HCT116 (cell line): ENCODE measurements at regions not wholly inside any gene's neighbourhood (a gene's known extent, or its start where the extent isn't known, plus 50 kb on each side); places are given as distances from the start of the nearest gene placed in this dataset.
"Not testable (repeated sequence)": the region's sequence is repeated elsewhere in the genome, so short reads cannot be mapped to it uniquely, and the experiment has no call there.

Experiments used
- ATAC-seq: fragments of 200-7000 bp; cut with Tn5 transposase; 2 replicates; pipeline ENCODE4 v1.9.1; 2020; ENCODE audit warnings: mild to moderate bottlenecking, moderate library complexity
- BruUV-seq: library from RNA; stranded (reverse); fragments of 400-500 nt; replicated peaks from 2 replicates; lab custom pipeline; 2021; lab: Mats Ljungman, UMichigan
- CTCF ChIA-PET: fragments of 300-600 bp; sonication (Branson Sonifier 250); formaldehyde crosslinking; loops from one replicate; lab custom pipeline; 2021; ENCODE audit warnings: antibody characterized with exemption; lab: Charles Lee
- POLR2A ChIA-PET: fragments of 300-600, 350-600 bp; sonication (Branson Sonifier 250); formaldehyde crosslinking; loops from one replicate; lab custom pipeline; 2021; ENCODE audit warnings: antibody characterized with exemption; lab: Charles Lee
- RAD21 ChIA-PET, 2 experiments: fragments of 300-600 bp; sonication (Branson Sonifier 250); formaldehyde crosslinking; loops; one replicate each; lab custom pipeline; 2023; ENCODE audit warnings: low total read pairs in 2 of 2; ENCODE audit not compliant: uncharacterized antibody in 2 of 2, unreplicated experiment in 2 of 2, low non-redundant PET in 1 of 2; lab: Charles Lee
- DNase-seq: peaks from one replicate; pipeline ENCODE4 v3.0.0-alpha.2; 2010; ENCODE audit warnings: low read depth, low spot score
- H2AFZ ChIP-seq: fragments of 200-600 bp; shearing (Covaris generic), sonication (generic); 2 replicates; pipeline ENCODE4 v1.6.1; 2017; ENCODE audit warnings: low read depth, mixed run types, mixed read lengths, antibody characterized with exemption, low read length; ENCODE audit not compliant: poor library complexity, severe bottlenecking
- H3K27ac ChIP-seq: 2 replicates; pipeline ENCODE4 v1.5.1; 2012; ENCODE audit warnings: low read depth, low read length
- H3K27me3 ChIP-seq: fragments of 200-600 bp; sonication (generic); 2 replicates; pipeline ENCODE4 v1.6.1; 2016; ENCODE audit warnings: mixed run types, low read length, mixed read lengths; ENCODE audit not compliant: insufficient read depth
- H3K36me3 ChIP-seq, 2 experiments: fragments of 200-500 bp in 1 of 2; fragments of 200-600 bp in 1 of 2; sonication (Bioruptor generic) in 1 of 2; sonication (generic) in 1 of 2; 2 replicates each; pipeline versions ENCODE4 v1.5.1 to v1.6.1; 2014 to 2016; ENCODE audit warnings: low read length in 2 of 2, inconsistent platforms in 1 of 2, mixed read lengths in 1 of 2, mixed run types in 1 of 2; ENCODE audit not compliant: insufficient read depth in 2 of 2, control insufficient read depth in 1 of 2
- H3K4me1 ChIP-seq, 2 experiments: fragments of 200-600 bp in 1 of 2; sonication (generic) in 1 of 2; 2 replicates each; pipeline versions ENCODE4 v1.5.1 to v1.6.1; 2012 to 2017; ENCODE audit warnings: low read length in 2 of 2, inconsistent platforms in 1 of 2, mild to moderate bottlenecking in 1 of 2, mixed read lengths in 1 of 2, mixed run types in 1 of 2, moderate library complexity in 1 of 2; ENCODE audit not compliant: insufficient read depth in 2 of 2, control insufficient read depth in 1 of 2
- H3K4me2 ChIP-seq: fragments of 200-600 bp; sonication (generic); 2 replicates; pipeline ENCODE4 v1.6.1; 2017; ENCODE audit warnings: mixed run types, low read length, mixed read lengths
- H3K4me3 ChIP-seq, 2 experiments: fragments of 200-600 bp in 1 of 2; sonication (generic) in 1 of 2; replicated peaks in 1 of 2; 2 replicates each; pipeline ENCODE4 v1.5.1; 2011 to 2016; ENCODE audit warnings: low read length in 2 of 2, control low read depth in 1 of 2, low read depth in 1 of 2, mild to moderate bottlenecking in 1 of 2, mixed read lengths in 1 of 2, mixed run types in 1 of 2
- H3K79me2 ChIP-seq: fragments of 200-600 bp; sonication (generic); 2 replicates; pipeline ENCODE4 v1.6.1; 2017; ENCODE audit warnings: mild to moderate bottlenecking, mixed run types, low read length, moderate library complexity, mixed read lengths; ENCODE audit not compliant: insufficient read depth
- H3K9ac ChIP-seq: fragments of 200-600 bp; sonication (generic); 2 replicates; pipeline ENCODE4 v1.6.1; 2016; ENCODE audit warnings: low read length, mixed read lengths
- H3K9me2 ChIP-seq: fragments of 200-600 bp; sonication (generic), shearing (Covaris generic); 2 replicates; pipeline ENCODE4 v1.6.1; 2017; ENCODE audit warnings: mixed run types, mild to moderate bottlenecking, moderate library complexity; ENCODE audit not compliant: insufficient read depth
- H3K9me3 ChIP-seq, 2 experiments: fragments of 200-500 bp in 1 of 2; fragments of 200-600 bp in 1 of 2; sonication (Bioruptor generic) in 1 of 2; sonication (generic) in 1 of 2; 2 replicates each; pipeline ENCODE4 v1.6.1; 2014 to 2017; ENCODE audit warnings: low read length in 2 of 2, mixed read lengths in 2 of 2, inconsistent platforms in 1 of 2, low read depth in 1 of 2, mild to moderate bottlenecking in 1 of 2, mixed run types in 1 of 2, moderate library complexity in 1 of 2; ENCODE audit not compliant: control insufficient read depth in 1 of 2, insufficient read depth in 1 of 2
- H4K20me1 ChIP-seq: fragments of 200-600 bp; sonication (generic), shearing (Covaris generic); 2 replicates; pipeline ENCODE4 v1.6.1; 2017; ENCODE audit warnings: mixed run types, mild to moderate bottlenecking, moderate library complexity; ENCODE audit not compliant: insufficient read depth
- CBX3 ChIP-seq: IDR thresholded peaks from 2 replicates; pipeline ENCODE4 v1.6.1; 2012; ENCODE audit warnings: low read depth
- CTCF ChIP-seq, 3 experiments: fragments of 200-600 bp in 1 of 3; sonication (generic) in 1 of 3; IDR thresholded peaks in 2 of 3; conservative IDR thresholded peaks in 1 of 3; 2 replicates each; pipeline ENCODE4 v1.5.1; 2012 to 2017; ENCODE audit warnings: low read depth in 2 of 3, low read length in 2 of 3, antibody characterized with exemption in 1 of 3, borderline replicate concordance in 1 of 3, control low read depth in 1 of 3, mild to moderate bottlenecking in 1 of 3, mixed read lengths in 1 of 3, mixed run types in 1 of 3, moderate library complexity in 1 of 3; ENCODE audit not compliant: insufficient read depth in 1 of 3
- EGR1 ChIP-seq: IDR thresholded peaks from 2 replicates; pipeline ENCODE4 v1.6.1; 2012; ENCODE audit warnings: low read depth
- ELF1 ChIP-seq: IDR thresholded peaks from 2 replicates; pipeline ENCODE4 v1.6.1; 2012; ENCODE audit warnings: low read depth, borderline replicate concordance
- EZH2 ChIP-seq: fragments of 200-600 bp; sonication (generic); IDR thresholded peaks from 2 replicates; pipeline ENCODE4 v1.6.1; 2017; ENCODE audit warnings: antibody characterized with exemption, mixed run types
- EZH2phosphoT487 ChIP-seq: fragments of 200-600 bp; IDR thresholded peaks from 2 replicates; pipeline ENCODE4 v1.6.1; 2018; ENCODE audit warnings: antibody characterized with exemption, borderline replicate concordance
- FOSL1 ChIP-seq: IDR thresholded peaks from 2 replicates; pipeline ENCODE4 v1.6.1; 2012; ENCODE audit warnings: low read depth
- POLR2A ChIP-seq: IDR thresholded peaks from 2 replicates; pipeline ENCODE4 v1.7.0; 2011; ENCODE audit warnings: borderline replicate concordance; ENCODE audit not compliant: insufficient read depth, insufficient read length; ENCODE audit errors: extremely low read depth
- RAD21 ChIP-seq: IDR thresholded peaks from 2 replicates; pipeline ENCODE4 v1.6.1; 2012; ENCODE audit warnings: low read depth, mild to moderate bottlenecking
- SIN3A ChIP-seq: IDR thresholded peaks from 2 replicates; pipeline ENCODE4 v1.6.1; 2012; ENCODE audit warnings: low read depth
- SRF ChIP-seq: IDR thresholded peaks from 2 replicates; pipeline ENCODE4 v1.6.1; 2012; ENCODE audit warnings: low read depth
- TCF7L2 ChIP-seq: IDR thresholded peaks from 2 replicates; pipeline ENCODE4 v1.7.0; 2011; ENCODE audit warnings: borderline replicate concordance, inconsistent platforms; ENCODE audit not compliant: insufficient read depth, insufficient read length; ENCODE audit errors: extremely low read depth
- ZNF274 ChIP-seq: fragments of 200-500 bp; sonication (Bioruptor generic); IDR thresholded peaks from 2 replicates; pipeline ENCODE4 v1.6.1; 2014; ENCODE audit warnings: mild to moderate bottlenecking, low read depth, low read length, inconsistent platforms
- intact Hi-C: fragments of 100-400 bp; cut with micrococcal nuclease; formaldehyde crosslinking; loops from 2 replicates; pipeline ENCODE4 v1.10.0; 2022
- TF ChIP-seq, protein P1 (sequence below): IDR thresholded peaks from 2 replicates; pipeline ENCODE4 v1.6.1; 2012
- TF ChIP-seq, protein P2 (sequence below): IDR thresholded peaks from 2 replicates; pipeline ENCODE4 v1.6.1; 2012

GRCh38 chr18:67766930-67767329 is 250.4 kb upstream of the DSEL start (continued):
- TF ChIP-seq, protein P1, sequence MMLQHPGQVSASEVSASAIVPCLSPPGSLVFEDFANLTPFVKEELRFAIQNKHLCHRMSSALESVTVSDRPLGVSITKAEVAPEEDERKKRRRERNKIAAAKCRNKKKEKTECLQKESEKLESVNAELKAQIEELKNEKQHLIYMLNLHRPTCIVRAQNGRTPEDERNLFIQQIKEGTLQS, result no peak
- no peak for TF ChIP-seq EZH2phosphoT487
- TF ChIP-seq TCF7L2, result no peak
- TF ChIP-seq RAD21, result no peak

- H3K9me3 ChIP-seq, DNase-seq, H3K4me1 ChIP-seq, BruUV-seq, H3K4me2 ChIP-seq, H3K27ac ChIP-seq, POLR2A ChIA-PET, CTCF ChIA-PET, RAD21 ChIA-PET, H2AFZ ChIP-seq, H3K4me3 ChIP-seq, H3K27me3 ChIP-seq, ATAC-seq, intact Hi-C loops, H4K20me1 ChIP-seq, H3K36me3 ChIP-seq, H3K9ac ChIP-seq, H3K79me2 ChIP-seq, H3K9me2 ChIP-seq: not testable (repeated sequence)
Observed at GRCh38 chr18:67752211-67752610, 235.7 kb upstream of the DSEL start.

DNA sequence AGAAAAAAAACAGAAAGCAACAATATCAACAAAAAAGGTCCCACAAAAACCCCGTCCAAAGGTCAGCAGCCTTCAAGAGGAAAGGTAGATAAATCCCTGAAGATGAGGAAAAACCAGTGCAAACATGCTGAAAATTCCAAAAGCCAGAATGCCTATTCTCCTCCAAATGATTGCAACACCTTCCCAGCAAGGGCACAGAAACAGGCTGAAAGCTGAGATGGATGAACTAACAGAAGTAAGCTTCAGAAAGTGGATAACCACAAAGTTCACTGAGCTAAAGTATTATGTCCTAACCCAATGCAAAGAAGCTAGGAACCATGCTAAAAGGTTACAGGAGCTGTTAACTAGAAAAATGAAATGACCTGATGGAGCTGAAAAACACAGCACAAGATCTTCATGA is 226.4 kb upstream of the DSEL start:
- no peaks in the 10 kb centered on the region for H3K9me2 ChIP-seq
- RAD21 ChIA-PET, result no interaction called here

More for the DNA sequence above, 226.4 kb upstream of the DSEL start:
- DNase-seq, result no peak
- no peaks in the 10 kb centered on the region for H4K20me1 ChIP-seq
- TF ChIP-seq CBX3 (no peak), EZH2phosphoT487 (no peak), SRF (no peak), ELF1 (no peak), ZNF274 (no peak), POLR2A (no peak), EZH2 (no peak), SIN3A (no peak), RAD21 (no peak), FOSL1 (no peak), EGR1 (no peak), CTCF (IDR thresholded peaks at IDR 0.05 in 2 of 3, conservative IDR thresholded peaks at IDR 0.05 in 1 of 3; ENCODE audit: borderline replicate concordance in 1 of 3, insufficient read depth in 1 of 3, low read depth in 2 of 3, low read length in 2 of 3) (no peak)
- TF ChIP-seq, protein P2, sequence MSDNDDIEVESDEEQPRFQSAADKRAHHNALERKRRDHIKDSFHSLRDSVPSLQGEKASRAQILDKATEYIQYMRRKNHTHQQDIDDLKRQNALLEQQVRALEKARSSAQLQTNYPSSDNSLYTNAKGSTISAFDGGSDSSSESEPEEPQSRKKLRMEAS, result no peak
- H3K4me1 ChIP-seq, result no peaks in the 10 kb centered on the region
- POLR2A ChIA-PET, result no interaction called here
- no peaks in the 10 kb centered on the region for H3K36me3 ChIP-seq
- no peaks in the 10 kb centered on the region for H3K27me3 ChIP-seq
- intact Hi-C loops, result no loop called here
- H3K4me2 ChIP-seq, result no peak overlapping the region
- peaks cover 8 to 21% of the 10 kb centered on the region in 2 experiments for H3K9me3 ChIP-seq
- CTCF ChIA-PET, result no interaction called here
- no peak overlapping the region for H2AFZ ChIP-seq
- H3K9ac ChIP-seq, result no peak overlapping the region
- no TSS peak for BruUV-seq
- no peaks in the 10 kb centered on the region for H3K79me2 ChIP-seq
- no peak overlapping the region for H3K27ac ChIP-seq
- no peak for ATAC-seq
- H3K4me3 ChIP-seq, result no peak overlapping the region
